HG03521 (cell line): ENCODE measurements at regions not wholly inside any gene's neighbourhood (a gene's known extent, or its start where the extent isn't known, plus 50 kb on each side); places are given as distances from the start of the nearest gene placed in this dataset.
"Not testable (repeated sequence)": the region's sequence is repeated elsewhere in the genome, so short reads cannot be mapped to it uniquely, and the experiment has no call there.

ENCODE experiments used
- ATAC-seq: cut with Tn5 transposase; IDR thresholded peaks from one replicate; pipeline ENCODE4 v1.9.1; 2021; ENCODE audit warnings: mild to moderate bottlenecking, moderate library complexity; ENCODE audit not compliant: unreplicated experiment

DNA sequence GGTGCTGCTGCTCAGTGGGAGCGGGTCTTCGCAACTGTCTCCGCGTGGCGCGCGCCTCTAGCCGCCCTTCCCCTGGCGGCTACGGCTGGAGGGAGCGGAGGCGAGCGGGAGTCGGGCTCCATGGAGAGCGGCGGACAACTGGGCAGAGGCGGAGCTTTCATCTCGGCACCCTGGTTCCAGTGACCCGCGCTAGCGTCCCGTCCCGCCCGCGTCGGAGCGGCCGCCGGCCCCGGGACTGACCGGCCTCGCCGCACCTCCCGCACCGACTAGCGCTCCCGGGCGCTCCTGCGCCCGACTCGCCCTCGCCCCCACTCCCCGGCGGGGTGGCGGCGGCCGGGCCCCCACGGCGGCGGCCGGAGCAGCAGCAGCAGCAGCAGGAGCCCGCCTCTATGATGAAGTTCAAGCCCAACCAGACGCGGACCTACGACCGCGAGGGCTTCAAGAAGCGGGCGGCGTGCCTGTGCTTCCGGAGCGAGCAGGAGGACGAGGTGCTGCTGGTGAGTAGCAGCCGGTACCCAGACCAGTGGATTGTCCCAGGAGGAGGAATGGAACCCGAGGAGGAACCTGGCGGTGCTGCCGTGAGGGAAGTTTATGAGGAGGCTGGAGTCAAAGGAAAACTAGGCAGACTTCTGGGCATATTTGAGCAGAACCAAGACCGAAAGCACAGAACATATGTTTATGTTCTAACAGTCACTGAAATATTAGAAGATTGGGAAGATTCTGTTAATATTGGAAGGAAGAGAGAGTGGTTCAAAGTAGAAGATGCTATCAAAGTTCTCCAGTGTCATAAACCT is 69.2 kb upstream of the NOTCH2NLA start:
- not testable (repeated sequence) for ATAC-seq

DNA sequence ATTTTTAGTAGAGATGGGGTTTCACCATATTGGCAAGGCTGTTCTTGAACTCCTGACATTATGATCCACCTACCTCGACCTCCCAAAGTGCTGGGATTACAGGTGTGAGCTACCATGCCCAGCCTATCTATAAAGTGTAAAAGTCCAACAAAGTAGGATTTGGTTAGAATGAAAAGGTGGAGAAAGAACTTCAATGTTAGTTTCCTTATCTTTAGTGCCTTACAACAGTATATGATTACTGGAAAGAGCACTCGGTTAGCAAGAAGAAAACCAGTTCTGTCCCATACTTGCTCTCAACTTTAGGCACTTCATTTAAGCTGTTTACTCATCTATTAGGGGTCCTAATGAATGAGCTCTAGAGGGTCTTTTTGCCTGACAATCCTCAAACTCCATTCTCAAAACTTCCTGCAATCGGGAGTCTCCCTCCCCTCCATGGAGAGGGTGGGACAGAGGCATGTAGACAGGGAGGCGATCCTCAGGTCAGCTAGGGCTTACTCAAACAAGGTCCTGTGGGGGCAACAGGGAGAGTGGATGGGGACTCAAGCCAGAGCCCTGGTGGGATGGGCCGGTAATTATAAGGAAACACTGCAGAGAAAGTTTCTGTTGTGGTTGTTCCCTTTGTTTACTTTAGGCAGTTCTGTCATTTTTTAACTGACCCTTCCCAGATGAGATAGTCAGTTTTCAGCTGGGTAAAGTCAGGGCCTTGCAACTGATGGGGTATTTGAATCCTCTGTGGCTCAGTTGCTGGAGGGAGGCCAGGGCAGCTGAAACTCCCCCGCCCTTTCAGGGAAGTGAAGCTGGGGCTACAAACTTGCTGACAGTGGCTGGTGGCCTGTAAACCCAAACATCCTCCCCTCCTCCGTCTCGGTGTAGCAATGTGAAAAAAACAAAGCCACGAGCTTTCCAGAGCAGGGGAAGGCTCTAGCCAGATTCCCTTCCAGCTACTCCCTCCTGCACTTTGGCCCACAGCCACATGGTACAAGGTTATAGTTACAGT is 64.4 kb upstream of the NOTCH2NLA start:
- ATAC-seq = not testable (repeated sequence)

DNA sequence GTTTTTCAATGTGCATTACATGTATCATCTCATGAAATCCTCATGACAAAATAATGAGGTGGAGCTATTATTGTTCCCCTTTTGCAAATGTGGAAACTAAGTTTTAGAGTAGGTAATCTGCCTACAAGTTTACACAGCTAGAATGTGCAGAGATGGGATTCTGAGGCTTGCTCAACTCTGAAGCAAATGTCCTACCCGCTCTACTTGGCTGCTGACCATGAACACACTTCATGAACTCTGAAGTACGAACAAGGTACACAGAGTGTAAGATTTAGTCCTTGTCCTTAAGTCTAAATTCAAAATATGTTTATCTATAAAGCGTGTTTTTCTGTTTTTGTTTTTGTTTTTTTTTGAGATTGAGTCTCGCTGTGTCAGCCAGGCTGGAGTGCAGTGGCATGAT is 63.6 kb upstream of the NOTCH2NLA start:
- ATAC-seq = not testable (repeated sequence)

DNA sequence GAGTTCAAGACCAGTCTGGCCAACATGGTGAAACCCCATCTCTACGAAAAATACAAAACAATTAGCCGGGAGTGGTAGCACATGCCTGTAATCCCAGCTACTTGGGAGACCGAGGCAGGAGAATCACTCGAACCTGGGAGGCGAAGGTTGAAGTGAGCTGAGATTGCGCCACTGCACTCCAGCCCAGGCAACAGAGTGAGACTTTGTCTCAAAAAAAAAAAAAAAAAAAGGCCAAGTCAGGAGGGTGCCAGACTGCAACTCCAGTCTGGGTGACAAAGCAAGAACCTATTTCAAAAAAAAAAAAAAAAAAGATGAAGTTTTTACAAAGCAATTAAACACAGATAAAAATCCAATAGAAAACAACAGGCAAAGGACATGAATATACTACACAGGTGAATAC is 59.1 kb upstream of the NOTCH2NLA start:
- not testable (repeated sequence) for ATAC-seq

DNA sequence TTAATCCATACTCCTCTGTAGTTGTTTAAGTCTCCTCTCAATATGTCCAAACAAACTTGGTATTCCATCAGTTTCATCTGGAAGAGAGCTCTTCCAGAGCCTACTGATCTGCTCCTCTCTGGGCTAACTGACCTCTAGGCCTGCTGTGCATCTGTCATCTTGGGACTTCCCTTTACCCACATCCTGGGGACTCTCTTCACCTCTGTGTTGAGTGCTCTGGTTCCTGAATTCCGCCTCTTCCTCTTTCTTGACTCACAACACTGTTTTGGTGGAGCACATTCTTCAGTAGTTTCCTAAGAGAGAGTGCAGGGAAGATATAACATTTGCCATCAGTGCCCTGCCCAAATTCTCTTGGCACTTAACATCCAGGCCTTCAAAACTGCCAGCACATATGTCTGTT is 55.9 kb upstream of the NOTCH2NLA start:
- not testable (repeated sequence) for ATAC-seq

DNA sequence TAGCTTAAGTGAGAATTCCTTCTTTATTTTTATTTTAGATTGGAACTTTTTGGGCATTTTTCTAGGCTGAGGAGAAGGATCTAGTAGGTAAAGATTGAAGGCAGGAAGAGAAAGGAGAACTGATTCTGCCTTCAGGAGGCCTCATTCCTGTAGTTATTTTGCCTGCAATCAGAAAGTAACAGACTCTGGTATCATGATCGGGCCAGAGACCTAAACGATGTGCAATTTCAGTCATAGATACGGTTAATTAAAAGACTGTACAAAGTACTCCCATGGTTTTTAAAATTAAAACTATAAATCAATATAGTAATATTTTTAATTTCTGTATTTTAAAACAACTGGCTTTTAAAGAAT is 54.7 kb upstream of the NOTCH2NLA start:
- ATAC-seq = peak; percentile 24

DNA sequence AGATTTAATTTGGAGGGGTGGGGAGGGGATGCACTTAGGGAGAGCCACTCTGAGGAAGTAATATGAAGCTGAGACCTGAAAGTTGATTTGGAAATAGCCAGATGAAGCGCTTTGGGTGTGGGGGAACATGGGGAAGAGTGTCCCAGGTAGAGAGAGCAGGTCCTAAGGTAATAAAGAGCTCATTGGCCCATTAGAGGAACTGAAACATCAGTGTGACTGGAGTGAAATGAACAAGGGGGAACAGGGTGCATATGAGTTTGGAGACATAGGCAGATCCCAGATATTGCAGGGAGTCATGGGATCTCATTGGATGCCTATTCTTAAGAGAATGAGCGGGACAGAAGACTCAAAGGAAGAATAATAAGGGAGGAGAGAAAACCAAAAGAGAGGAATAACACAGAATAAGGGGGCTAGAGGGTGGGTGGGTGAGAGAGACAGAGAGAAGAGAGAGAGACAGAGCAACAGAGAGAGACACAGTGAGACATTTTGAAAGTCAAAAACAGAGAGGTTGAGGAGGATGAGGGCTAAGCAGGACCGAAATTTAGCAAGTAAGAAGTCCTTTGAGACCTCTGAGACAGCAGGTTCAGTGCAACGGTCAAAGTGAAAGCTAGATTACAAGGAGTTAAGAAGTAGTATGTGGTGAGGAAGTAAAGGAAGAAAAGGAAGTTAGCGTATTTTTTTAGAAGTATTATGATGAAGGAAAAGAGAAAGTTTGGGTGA is 54.1 kb upstream of the NOTCH2NLA start:
- ATAC-seq = peak; percentile 61

DNA sequence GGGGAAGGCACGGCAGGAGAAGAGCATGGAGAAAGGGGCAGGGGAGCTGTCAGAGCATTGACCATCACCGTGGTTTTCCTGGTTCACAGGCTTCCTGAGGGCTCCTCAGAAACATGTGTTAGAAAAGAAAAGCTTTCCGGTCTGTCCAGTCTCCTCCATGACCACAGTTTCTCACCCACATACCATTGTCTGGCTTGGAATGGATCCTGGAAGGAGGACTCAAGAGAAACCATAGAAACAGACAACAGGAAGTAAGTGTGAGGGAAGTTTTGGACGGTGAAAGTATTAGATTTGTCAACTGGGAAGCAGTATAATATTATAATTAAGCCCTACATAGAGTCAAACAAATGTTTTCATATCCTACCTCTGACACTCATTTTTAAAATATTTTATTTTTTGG is 52.7 kb upstream of the NOTCH2NLA start:
- ATAC-seq = not testable (repeated sequence)

DNA sequence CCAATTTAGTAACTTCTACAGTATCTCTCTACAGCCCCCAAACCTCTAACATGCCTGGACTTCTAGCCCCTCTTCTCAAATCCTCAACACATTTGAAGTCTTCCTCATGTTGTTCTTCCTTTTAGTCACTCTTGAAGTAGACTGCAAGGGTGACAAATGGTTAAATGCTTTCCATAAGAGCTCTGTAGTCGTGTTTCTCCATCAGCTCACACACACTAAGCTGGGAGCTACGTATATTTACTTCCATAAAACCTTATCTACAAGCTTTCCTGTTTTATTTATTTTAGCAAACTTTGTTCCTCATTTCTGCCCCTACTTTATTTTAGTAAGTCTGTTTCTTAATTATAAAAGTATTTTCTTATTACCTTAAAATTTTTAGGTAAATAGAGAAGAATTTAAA is 49.9 kb upstream of the NOTCH2NLA start:
- not testable (repeated sequence) for ATAC-seq
